ENCODE measurements at regions not wholly inside any gene's neighbourhood (a gene's known extent, or its start where the extent isn't known, plus 50 kb on each side); places are given as distances from the start of the nearest gene placed in this dataset.
"Not testable (repeated sequence)": the region's sequence is repeated elsewhere in the genome, so short reads cannot be mapped to it uniquely, and the experiment has no call there.

DNA sequence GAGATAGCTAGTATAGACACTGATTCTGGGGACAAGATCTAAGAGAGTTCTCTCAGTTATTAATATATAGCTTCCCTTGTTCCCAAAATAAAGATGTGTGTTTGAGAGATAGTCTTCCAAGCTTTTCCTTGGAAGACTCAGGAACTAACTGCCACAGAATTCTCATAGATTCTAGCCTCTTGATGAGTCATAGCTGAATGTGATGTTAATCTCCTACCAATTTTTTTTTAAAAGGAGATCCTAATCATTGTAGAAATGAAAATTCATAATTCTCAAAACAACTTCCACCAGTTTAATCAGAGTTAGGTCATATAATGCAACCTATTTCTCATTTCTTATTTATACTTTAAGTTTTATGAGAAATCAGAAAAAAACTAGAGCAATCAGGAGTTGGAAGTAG, 148.8 kb downstream of the JRKL start:
- Histone ChIP-seq H3K27me3 (no peaks in the 10 kb centered on the region), H3K4me1 (no peaks in the 10 kb centered on the region), H3K27ac (no peak overlapping the region), H3K4me3 (no peak overlapping the region), H3K9me3 (no peaks in the 10 kb centered on the region), H3K36me3 (no peaks in the 10 kb centered on the region)
- no peak for DNase-seq
- no peak for TF ChIP-seq POLR2A (IDR thresholded peaks at IDR 0.05)
- TF ChIP-seq, protein P1, sequence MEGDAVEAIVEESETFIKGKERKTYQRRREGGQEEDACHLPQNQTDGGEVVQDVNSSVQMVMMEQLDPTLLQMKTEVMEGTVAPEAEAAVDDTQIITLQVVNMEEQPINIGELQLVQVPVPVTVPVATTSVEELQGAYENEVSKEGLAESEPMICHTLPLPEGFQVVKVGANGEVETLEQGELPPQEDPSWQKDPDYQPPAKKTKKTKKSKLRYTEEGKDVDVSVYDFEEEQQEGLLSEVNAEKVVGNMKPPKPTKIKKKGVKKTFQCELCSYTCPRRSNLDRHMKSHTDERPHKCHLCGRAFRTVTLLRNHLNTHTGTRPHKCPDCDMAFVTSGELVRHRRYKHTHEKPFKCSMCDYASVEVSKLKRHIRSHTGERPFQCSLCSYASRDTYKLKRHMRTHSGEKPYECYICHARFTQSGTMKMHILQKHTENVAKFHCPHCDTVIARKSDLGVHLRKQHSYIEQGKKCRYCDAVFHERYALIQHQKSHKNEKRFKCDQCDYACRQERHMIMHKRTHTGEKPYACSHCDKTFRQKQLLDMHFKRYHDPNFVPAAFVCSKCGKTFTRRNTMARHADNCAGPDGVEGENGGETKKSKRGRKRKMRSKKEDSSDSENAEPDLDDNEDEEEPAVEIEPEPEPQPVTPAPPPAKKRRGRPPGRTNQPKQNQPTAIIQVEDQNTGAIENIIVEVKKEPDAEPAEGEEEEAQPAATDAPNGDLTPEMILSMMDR (IDR thresholded peaks at IDR 0.05) = no peak

DNA sequence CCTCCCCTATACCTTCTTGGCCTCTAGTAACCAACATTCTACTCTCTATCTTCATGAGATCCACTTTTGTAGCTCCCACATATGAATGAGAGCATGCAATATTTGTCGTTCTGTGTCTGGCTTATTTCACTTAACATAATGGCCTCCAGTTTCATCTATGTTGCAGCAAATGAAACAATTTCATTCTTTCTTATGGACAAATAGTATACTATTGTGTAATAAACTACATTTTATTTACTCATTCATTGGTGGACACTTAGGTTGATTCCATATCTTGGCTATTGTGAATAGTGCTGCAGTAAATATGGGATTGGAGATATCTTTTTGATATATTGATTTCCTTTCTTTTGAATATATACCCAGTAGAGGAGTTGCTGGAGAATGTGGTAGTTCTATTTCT, 151.1 kb downstream of the JRKL start:
- no peak overlapping the region for H3K4me3 ChIP-seq
- H3K27ac ChIP-seq = no peak overlapping the region
- no peak for DNase-seq
- no peaks in the 10 kb centered on the region for H3K36me3 ChIP-seq
- H3K27me3 ChIP-seq = no peaks in the 10 kb centered on the region
- TF ChIP-seq POLR2A (IDR thresholded peaks at IDR 0.05) = no peak
- TF ChIP-seq, protein P1 (IDR thresholded peaks at IDR 0.05) = no peak
- H3K9me3 ChIP-seq = no peaks in the 10 kb centered on the region
- H3K4me1 ChIP-seq = no peaks in the 10 kb centered on the region

DNA sequence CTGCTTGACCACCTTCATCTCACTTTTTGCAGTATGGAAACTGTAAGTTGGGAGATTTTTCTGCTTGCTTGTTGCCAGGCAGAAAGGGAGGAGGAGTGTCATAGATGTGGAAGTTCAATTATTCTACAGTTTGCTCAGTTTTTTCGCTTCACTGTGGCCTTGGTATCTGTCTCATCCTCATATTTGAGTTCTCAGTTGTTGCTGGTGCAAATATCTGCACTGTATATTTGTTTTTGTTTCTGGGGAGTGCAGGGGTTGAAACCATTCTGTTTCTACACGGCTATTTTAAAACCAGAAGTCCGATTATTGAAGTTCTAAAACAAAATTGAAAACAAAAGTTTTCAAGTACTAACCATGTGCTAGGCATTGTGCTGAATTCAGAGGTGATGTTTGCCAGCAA, 153.4 kb downstream of the JRKL start:
- H3K27me3 ChIP-seq = no peaks in the 10 kb centered on the region
- DNase-seq = no peak
- no peaks in the 10 kb centered on the region for H3K36me3 ChIP-seq
- no peaks in the 10 kb centered on the region for H3K9me3 ChIP-seq
- no peak for TF ChIP-seq POLR2A (IDR thresholded peaks at IDR 0.05)
- TF ChIP-seq, protein P1 (IDR thresholded peaks at IDR 0.05) = no peak
- no peak overlapping the region for H3K4me3 ChIP-seq
- H3K27ac ChIP-seq = no peak overlapping the region
- no peaks in the 10 kb centered on the region for H3K4me1 ChIP-seq

DNA sequence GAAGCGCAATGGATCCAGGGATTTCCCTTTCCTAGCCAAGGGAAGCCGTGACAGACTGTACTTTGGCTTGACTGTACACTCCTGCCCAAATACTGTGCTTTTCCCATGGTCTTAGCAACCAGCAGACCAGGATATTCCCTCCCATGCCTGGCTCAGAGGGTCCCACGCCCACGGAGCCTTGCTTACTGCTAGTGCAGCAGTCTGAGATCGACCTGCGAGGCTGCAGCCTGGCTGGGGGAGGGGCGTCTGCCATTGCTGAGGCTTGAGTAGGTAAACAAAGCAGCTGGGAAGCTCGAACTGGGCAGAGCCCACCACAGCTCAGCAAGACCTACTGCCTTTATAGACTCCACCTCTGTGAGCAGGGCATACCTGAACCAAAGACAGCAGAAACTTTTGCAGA, 155.4 kb downstream of the JRKL start:
- H3K27ac ChIP-seq, H3K4me1 ChIP-seq, H3K36me3 ChIP-seq, H3K27me3 ChIP-seq, DNase-seq, H3K9me3 ChIP-seq, H3K4me3 ChIP-seq: not testable (repeated sequence)

DNA sequence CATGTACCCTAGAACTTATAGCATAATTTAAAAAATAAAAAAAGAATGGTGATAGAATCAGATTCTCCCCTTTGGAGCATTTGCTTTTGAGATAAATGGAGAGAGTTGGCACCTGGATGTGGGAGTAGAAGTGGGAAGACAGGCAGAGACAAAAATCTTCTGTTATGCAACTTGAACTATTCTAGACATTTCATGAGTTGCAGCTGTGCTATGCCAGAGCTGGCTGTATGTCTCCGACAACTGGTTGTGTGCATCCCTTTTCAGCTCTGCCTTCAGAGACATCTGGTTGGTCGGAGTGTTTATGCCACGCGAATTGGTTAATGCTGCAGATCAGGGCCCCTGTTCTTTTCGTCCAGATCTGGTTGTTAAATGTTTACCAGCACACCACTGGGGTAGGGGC, 161.3 kb downstream of the JRKL start:
- no peaks in the 10 kb centered on the region for H3K27me3 ChIP-seq
- H3K4me1 ChIP-seq = no peaks in the 10 kb centered on the region
- DNase-seq = no peak
- H3K36me3 ChIP-seq = no peaks in the 10 kb centered on the region
- H3K4me3 ChIP-seq = no peak overlapping the region
- H3K9me3 ChIP-seq = no peaks in the 10 kb centered on the region
- no peak for TF ChIP-seq POLR2A (IDR thresholded peaks at IDR 0.05)
- TF ChIP-seq, protein P1 (IDR thresholded peaks at IDR 0.05) = no peak
- H3K27ac ChIP-seq = no peak overlapping the region

DNA sequence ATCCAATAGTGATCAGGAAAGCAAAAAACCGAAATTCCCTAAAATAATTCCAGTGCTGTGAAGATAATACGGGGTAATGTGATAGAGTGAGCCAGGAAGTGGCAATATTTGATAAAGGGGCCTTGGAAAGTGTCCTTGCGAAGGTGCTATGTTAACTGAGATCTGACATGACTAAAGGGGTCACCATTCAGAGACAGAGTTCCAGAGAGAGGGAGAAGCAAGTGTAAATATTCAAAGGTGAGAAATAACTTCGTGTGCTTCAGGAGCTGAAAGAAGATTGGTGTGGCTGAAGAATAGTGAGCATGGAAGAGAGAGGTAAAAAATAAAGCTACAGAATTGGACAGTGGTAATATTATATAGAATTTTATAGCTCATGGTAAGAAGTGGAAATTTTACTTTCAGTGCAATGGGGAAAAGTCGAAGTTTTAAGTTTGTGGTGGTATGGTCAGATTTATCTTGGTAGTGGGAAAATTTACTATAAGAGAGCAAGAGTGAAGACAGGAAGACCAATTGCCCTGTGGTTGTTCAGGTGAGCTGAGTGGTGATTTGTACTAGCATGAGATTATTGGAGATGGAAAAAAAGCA, 164.5 kb downstream of the JRKL start:
- Histone ChIP-seq H3K4me3 (no peak overlapping the region), H3K9me3 (no peaks in the 10 kb centered on the region), H3K36me3 (no peaks in the 10 kb centered on the region), H3K27me3 (no peaks in the 10 kb centered on the region), H3K27ac (no peak overlapping the region), H3K4me1 (no peaks in the 10 kb centered on the region)
- no peak for TF ChIP-seq POLR2A (IDR thresholded peaks at IDR 0.05)
- TF ChIP-seq, protein P1 (IDR thresholded peaks at IDR 0.05) = no peak
- no peak for DNase-seq

DNA sequence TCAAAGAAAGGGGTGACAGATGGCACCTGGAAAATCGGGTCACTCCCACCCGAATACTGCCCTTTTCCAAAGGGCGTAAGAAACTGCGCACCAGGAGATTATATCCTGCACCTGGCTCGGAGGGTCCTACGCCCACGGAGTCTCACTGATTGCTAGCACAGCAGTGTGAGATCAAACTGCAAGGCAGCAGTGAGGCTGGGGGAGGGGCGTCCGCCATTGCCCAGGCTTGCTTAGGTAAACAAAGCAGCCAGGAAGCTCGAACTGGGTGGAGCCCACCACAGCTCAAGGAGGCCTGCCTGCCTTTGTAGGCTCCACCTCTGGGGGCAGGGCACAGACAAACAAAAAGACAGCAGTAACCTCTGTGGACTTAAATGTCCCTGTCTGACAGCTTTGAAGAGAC, 166.0 kb downstream of the JRKL start:
- not testable (repeated sequence) for H3K4me1 ChIP-seq, H3K27ac ChIP-seq

DNA sequence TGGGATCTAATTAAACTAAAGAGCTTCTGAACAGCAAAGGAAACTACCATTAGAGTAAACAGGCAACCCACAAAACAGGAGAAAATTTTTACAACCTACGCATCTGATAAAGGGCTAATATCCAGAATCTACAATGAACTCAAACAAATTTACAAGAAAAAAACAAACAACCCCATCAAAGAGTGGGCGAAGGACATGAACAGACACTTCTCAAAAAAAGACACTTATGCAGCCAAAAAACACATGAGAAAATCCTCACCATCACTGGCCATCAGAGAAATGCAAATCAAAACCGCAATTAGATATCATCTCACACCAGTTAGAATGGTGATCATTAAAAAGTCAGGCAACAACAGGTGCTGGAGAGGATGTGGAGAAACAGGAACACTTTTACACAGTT, 170.9 kb downstream of the JRKL start:
- not testable (repeated sequence) for H3K27ac ChIP-seq, H3K27me3 ChIP-seq, H3K36me3 ChIP-seq, H3K4me1 ChIP-seq, H3K9me3 ChIP-seq, DNase-seq, H3K4me3 ChIP-seq

More for the DNA sequence above, 166.0 kb downstream of the JRKL start:
- not testable (repeated sequence) for H3K4me3 ChIP-seq, H3K9me3 ChIP-seq, H3K27me3 ChIP-seq, DNase-seq, H3K36me3 ChIP-seq

All from Peyer's patch (tissue), 4 donors.